ENCODE measurements at regions not wholly inside any gene's neighbourhood (a gene's known extent, or its start where the extent isn't known, plus 50 kb on each side); places are given as distances from the start of the nearest gene placed in this dataset.
"Not testable (repeated sequence)": the region's sequence is repeated elsewhere in the genome, so short reads cannot be mapped to it uniquely, and the experiment has no call there.

DNA sequence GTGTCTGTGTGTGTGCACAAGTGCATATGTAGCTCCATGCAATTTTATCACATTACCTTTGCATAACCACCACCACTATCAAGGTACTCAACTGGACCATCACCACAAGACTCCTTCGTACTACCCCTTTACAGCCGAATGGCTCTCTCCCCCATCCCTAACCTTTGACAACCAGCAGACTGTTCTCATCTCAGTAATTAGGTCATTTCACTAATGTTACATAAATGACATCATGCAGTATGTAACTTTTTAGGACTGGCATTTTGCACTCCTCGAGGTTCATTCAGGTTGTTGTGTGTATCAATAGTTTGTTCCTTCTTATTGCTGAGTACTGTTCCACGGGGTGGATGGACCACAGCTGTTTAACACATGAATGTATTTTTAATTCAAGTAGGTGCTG, 121.8 kb upstream of the SLC6A11 start:
- in situ Hi-C loops (cut with MboI; ENCODE audit: low sequenced_read_pairs in 4 of 4): no loop called here

DNA sequence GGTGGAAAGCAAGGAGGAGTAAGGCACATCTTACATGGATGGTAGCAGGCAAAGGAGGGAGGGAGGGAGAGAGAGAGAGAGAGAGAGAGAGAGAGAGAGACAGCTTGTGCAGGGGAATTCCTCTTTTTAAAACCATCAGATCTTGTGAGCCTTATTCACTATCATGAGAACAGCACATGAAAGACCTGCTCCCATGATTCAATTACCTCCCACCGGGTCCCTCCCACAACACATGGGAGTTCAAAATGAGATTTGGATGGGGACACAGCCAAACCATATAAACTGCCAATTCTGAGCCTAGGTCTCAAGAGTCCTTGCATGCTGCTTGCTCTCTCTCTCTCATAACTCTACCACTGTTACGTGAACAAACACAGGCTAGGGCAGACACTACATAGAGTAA, 120.8 kb upstream of the SLC6A11 start:
- H3K4me3 ChIP-seq; H3K9me3 ChIP-seq; DNase-seq; H3K36me3 ChIP-seq; in situ Hi-C loops (cut with MboI; ENCODE audit: low sequenced_read_pairs in 4 of 4); ATAC-seq; H3K27me3 ChIP-seq; H3K4me1 ChIP-seq: not testable (repeated sequence)
- intact Hi-C loops (cut with DNase I; ENCODE audit: low total_unique reads): loop anchor here (10.0 kb wide), 2 partner anchors 180 to 280 kb away; no protein-coding TSS in a partner anchor
- peak overlapping the region in 1 of 4 donors; percentile 26 for H3K27ac ChIP-seq

More for the DNA sequence above, 121.8 kb upstream of the SLC6A11 start:
- Histone ChIP-seq H3K27ac (peak overlapping the region in 1 of 4 donors; percentile 59), H3K36me3 (no peaks in the 10 kb centered on the region), H3K27me3 (no peaks in the 10 kb centered on the region), H3K4me3 (no peak overlapping the region), H3K4me1 (peaks cover 0 to 6% of the 10 kb centered on the region in 2 donors), H3K9me3 (no peaks in the 10 kb centered on the region)
- TF ChIP-seq, protein P1, sequence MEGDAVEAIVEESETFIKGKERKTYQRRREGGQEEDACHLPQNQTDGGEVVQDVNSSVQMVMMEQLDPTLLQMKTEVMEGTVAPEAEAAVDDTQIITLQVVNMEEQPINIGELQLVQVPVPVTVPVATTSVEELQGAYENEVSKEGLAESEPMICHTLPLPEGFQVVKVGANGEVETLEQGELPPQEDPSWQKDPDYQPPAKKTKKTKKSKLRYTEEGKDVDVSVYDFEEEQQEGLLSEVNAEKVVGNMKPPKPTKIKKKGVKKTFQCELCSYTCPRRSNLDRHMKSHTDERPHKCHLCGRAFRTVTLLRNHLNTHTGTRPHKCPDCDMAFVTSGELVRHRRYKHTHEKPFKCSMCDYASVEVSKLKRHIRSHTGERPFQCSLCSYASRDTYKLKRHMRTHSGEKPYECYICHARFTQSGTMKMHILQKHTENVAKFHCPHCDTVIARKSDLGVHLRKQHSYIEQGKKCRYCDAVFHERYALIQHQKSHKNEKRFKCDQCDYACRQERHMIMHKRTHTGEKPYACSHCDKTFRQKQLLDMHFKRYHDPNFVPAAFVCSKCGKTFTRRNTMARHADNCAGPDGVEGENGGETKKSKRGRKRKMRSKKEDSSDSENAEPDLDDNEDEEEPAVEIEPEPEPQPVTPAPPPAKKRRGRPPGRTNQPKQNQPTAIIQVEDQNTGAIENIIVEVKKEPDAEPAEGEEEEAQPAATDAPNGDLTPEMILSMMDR (IDR thresholded peaks at IDR 0.05 in 4 of 5, conservative IDR thresholded peaks at IDR 0.05 in 1 of 5): no peak
- TF ChIP-seq POLR2A (IDR thresholded peaks at IDR 0.05): no peak
- intact Hi-C loops (cut with DNase I; ENCODE audit: low total_unique reads): loop anchor here (10.0 kb wide), 2 partner anchors 179 to 279 kb away; no protein-coding TSS in a partner anchor
- DNase-seq: no peak
- no peak for ATAC-seq

DNA sequence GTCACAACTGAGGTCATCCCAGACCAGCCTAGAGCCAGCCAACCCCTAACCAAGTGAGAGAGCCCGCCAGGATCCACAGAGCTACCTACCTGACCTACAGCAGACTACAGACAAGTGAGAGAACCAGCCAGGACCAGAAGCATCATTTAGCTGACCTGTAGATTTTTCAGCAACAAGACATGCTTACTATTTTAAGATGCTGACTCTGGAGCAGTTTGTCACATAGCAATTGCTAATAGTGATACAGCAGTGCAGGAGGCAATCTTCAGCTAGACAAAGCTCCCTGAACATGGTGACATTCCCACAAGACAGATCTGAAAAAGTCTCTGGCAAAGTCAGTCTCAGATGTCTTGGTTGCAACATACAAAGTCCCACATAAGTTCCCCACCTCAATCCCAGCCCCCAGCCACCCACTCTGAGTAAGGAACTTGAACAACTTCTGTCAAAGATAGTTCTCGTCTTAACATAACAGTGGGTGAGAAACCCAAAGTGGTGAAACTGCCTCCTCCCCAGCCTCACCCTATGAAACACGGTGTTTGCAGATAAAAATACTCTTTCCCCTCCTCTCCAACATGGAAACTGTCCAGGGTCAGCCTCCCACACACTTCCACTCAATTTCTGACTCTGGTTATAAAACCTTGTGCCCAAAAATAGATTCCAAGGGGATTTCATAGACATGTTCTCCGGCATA, 120.3 kb upstream of the SLC6A11 start:
- Histone ChIP-seq H3K36me3 (no peaks in the 10 kb centered on the region), H3K27me3 (peaks cover 0 to 2% (median 0%) of the 10 kb centered on the region in 3 donors), H3K9me3 (no peaks in the 10 kb centered on the region), H3K27ac (peak overlapping the region in 1 of 4 donors; percentile 26), H3K4me3 (no peak overlapping the region), H3K4me1 (peaks cover 0 to 6% of the 10 kb centered on the region in 2 donors)
- in situ Hi-C loops (cut with MboI; ENCODE audit: low sequenced_read_pairs in 4 of 4): no loop called here
- no peak for DNase-seq
- peak in 1 of 2 donors; percentile 60 for ATAC-seq
- TF ChIP-seq POLR2A (IDR thresholded peaks at IDR 0.05): no peak
- TF ChIP-seq, protein P1 (IDR thresholded peaks at IDR 0.05 in 4 of 5, conservative IDR thresholded peaks at IDR 0.05 in 1 of 5): no peak
- intact Hi-C loops (cut with DNase I; ENCODE audit: low total_unique reads): loop anchor here (10.0 kb wide), 2 partner anchors 181 to 281 kb away; no protein-coding TSS in a partner anchor

DNA sequence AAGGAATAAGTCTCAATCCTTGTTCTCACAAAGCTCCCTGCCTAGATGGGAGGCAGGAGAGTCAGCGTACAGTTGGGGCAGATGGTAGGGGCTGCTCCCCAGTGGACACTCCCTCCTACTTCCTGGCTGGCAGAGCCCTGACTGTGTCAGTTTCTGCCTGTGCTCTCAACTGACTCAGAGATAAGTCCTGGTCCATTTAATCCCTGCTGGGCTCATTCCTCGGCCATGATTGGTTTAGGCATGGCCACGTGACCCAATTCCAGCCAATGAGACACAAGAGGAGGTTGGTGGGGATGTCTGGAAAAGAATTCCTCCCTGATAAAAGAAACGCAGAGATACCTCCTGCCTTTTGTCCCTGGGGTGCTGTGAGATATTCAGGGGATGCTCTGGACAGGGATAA, 118.1 kb upstream of the SLC6A11 start:
- in situ Hi-C loops (cut with MboI; ENCODE audit: low sequenced_read_pairs in 4 of 4): no loop called here
- ATAC-seq: no peak

DNA sequence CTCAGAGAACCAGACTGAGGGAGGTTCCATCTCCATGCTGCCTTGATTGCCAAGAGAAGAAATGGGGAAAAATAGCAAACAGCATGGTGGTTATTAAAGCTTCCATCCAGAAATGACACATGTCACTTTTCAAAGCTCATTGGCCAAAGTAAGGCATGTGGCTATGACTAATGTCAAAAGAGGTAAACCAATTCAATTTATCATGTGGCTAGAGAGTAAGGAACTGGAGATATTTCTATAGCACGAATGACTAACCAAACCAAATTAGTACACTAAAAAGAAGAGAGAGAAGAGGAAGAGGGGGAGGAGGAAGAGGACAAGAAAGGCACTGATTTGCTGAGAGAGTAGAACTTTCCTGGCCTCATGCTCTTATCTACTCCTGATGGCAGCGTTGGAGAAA, 115.2 kb upstream of the SLC6A11 start:
- Histone ChIP-seq H3K27ac (no peak overlapping the region), H3K27me3 (peaks cover 7 to 15% (median 10%) of the 10 kb centered on the region in 3 donors), H3K4me3 (no peak overlapping the region), H3K9me3 (no peaks in the 10 kb centered on the region), H3K4me1 (no peaks in the 10 kb centered on the region), H3K36me3 (no peaks in the 10 kb centered on the region)
- no peak for DNase-seq
- ATAC-seq: no peak
- intact Hi-C loops (cut with DNase I; ENCODE audit: low total_unique reads): no loop called here
- in situ Hi-C loops (cut with MboI; ENCODE audit: low sequenced_read_pairs in 4 of 4): no loop called here
- TF ChIP-seq, protein P1 (IDR thresholded peaks at IDR 0.05 in 4 of 5, conservative IDR thresholded peaks at IDR 0.05 in 1 of 5): no peak
- no peak for TF ChIP-seq POLR2A (IDR thresholded peaks at IDR 0.05)

More for the DNA sequence above, 118.1 kb upstream of the SLC6A11 start:
- no peaks in the 10 kb centered on the region for H3K36me3 ChIP-seq
- no peak overlapping the region for H3K27ac ChIP-seq
- no peak overlapping the region for H3K4me3 ChIP-seq
- intact Hi-C loops (cut with DNase I; ENCODE audit: low total_unique reads): loop anchor here (10.0 kb wide), 2 partner anchors 183 to 283 kb away; no protein-coding TSS in a partner anchor
- TF ChIP-seq, protein P1 (IDR thresholded peaks at IDR 0.05 in 4 of 5, conservative IDR thresholded peaks at IDR 0.05 in 1 of 5): no peak
- TF ChIP-seq POLR2A (IDR thresholded peaks at IDR 0.05): no peak
- peaks cover 0 to 5% of the 10 kb centered on the region in 2 donors for H3K4me1 ChIP-seq
- H3K27me3 ChIP-seq: peaks cover 0 to 4% (median 0%) of the 10 kb centered on the region in 3 donors
- H3K9me3 ChIP-seq: no peaks in the 10 kb centered on the region
- DNase-seq: no peak
